ENCODE measurements at regions not wholly inside any gene's neighbourhood (a gene's known extent, or its start where the extent isn't known, plus 50 kb on each side); places are given as distances from the start of the nearest gene placed in this dataset.

DNA sequence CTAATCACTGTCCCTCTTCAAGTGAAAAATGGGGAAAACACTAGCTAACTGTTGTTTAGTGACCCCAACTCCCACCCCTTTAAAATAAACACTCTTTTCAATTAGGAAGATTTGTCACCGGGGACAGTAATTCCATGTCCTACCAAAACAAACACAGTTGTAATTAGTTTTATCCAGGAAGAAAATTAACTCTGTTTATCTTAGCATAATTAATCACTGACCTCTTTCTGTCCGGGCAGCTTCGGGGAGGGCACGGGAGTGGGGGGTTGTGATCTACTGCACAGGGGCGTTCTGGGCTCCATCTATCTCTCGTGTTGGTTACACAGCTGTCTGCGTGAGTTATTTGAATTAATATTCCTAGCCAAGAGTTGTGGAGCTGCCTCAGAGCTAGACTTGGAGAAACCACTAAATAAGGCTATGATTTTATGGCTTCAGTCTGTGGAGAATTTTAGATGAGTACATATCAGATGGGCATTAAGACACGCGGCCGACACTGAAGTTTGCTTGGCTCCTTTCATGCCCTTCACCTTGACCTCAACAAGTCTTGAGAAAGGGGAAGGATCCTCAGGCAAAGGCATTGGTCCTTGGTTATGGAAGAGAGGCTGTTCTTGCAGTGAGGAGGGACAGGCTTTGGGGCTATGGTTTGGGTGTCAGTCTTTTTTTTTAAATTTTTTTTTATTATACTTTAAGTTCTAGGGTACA, 102.0 kb upstream of the TRABD2B start:
- TF ChIP-seq, protein P1, sequence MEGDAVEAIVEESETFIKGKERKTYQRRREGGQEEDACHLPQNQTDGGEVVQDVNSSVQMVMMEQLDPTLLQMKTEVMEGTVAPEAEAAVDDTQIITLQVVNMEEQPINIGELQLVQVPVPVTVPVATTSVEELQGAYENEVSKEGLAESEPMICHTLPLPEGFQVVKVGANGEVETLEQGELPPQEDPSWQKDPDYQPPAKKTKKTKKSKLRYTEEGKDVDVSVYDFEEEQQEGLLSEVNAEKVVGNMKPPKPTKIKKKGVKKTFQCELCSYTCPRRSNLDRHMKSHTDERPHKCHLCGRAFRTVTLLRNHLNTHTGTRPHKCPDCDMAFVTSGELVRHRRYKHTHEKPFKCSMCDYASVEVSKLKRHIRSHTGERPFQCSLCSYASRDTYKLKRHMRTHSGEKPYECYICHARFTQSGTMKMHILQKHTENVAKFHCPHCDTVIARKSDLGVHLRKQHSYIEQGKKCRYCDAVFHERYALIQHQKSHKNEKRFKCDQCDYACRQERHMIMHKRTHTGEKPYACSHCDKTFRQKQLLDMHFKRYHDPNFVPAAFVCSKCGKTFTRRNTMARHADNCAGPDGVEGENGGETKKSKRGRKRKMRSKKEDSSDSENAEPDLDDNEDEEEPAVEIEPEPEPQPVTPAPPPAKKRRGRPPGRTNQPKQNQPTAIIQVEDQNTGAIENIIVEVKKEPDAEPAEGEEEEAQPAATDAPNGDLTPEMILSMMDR (IDR thresholded peaks at IDR 0.05) = no peak
- TF ChIP-seq, protein P2, sequence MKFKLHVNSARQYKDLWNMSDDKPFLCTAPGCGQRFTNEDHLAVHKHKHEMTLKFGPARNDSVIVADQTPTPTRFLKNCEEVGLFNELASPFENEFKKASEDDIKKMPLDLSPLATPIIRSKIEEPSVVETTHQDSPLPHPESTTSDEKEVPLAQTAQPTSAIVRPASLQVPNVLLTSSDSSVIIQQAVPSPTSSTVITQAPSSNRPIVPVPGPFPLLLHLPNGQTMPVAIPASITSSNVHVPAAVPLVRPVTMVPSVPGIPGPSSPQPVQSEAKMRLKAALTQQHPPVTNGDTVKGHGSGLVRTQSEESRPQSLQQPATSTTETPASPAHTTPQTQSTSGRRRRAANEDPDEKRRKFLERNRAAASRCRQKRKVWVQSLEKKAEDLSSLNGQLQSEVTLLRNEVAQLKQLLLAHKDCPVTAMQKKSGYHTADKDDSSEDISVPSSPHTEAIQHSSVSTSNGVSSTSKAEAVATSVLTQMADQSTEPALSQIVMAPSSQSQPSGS (CRISPR knock-in tag; IDR thresholded peaks at IDR 0.05; ENCODE audit: borderline replicate concordance, low read depth) = no peak
- TF ChIP-seq KAT7 (CRISPR knock-in tag; IDR thresholded peaks at IDR 0.05; ENCODE audit: borderline replicate concordance) (no peak), FOXK1 (CRISPR knock-in tag; IDR thresholded peaks at IDR 0.05) (no peak), ELF4 (CRISPR knock-in tag; IDR thresholded peaks at IDR 0.05; ENCODE audit: low read depth) (no peak), ZBTB21 (CRISPR knock-in tag; IDR thresholded peaks at IDR 0.05; ENCODE audit: borderline replicate concordance) (no peak), ZNF121 (CRISPR knock-in tag; IDR thresholded peaks at IDR 0.05) (no peak), USF2 (CRISPR knock-in tag; IDR thresholded peaks at IDR 0.05) (no peak), ATF1 (CRISPR knock-in tag; IDR thresholded peaks at IDR 0.05) (no peak), TP53 (CRISPR knock-in tag; IDR thresholded peaks at IDR 0.05) (no peak), TEAD4 (CRISPR knock-in tag; IDR thresholded peaks at IDR 0.05) (no peak), SP1 (CRISPR knock-in tag; conservative IDR thresholded peaks at IDR 0.05) (no peak), ZNF263 (CRISPR knock-in tag; IDR thresholded peaks at IDR 0.05; ENCODE audit: low read depth) (no peak)
- TF ChIP-seq, protein P3, sequence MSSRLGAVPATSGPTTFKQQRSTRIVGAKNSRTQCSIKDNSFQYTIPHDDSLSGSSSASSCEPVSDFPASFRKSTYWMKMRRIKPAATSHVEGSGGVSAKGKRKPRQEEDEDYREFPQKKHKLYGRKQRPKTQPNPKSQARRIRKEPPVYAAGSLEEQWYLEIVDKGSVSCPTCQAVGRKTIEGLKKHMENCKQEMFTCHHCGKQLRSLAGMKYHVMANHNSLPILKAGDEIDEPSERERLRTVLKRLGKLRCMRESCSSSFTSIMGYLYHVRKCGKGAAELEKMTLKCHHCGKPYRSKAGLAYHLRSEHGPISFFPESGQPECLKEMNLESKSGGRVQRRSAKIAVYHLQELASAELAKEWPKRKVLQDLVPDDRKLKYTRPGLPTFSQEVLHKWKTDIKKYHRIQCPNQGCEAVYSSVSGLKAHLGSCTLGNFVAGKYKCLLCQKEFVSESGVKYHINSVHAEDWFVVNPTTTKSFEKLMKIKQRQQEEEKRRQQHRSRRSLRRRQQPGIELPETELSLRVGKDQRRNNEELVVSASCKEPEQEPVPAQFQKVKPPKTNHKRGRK (CRISPR knock-in tag; IDR thresholded peaks at IDR 0.05; ENCODE audit: borderline replicate concordance) = no peak
